Kidney glomerular epithelial cell (primary cell): ENCODE measurements at regions not wholly inside any gene's neighbourhood (a gene's known extent, or its start where the extent isn't known, plus 50 kb on each side); places are given as distances from the start of the nearest gene placed in this dataset.
A peak's percentile ranks its signal among the peaks of the same experiment; 100 is the strongest.

ENCODE experiments used
- DNase-seq: peaks from one replicate; lab custom pipeline; 2025; lab: John Stamatoyannopoulos, UW

- no peak for DNase-seq
Measured at GRCh38 chr2:220646424-220646823, 925.7 kb downstream of the EPHA4 start.

GRCh38 chr2:220648628-220649027 lies 923.5 kb downstream of the EPHA4 start:
- DNase-seq, result no peak

GRCh38 chr2:220653776-220654175 lies 918.3 kb downstream of the EPHA4 start:
- no peak for DNase-seq

GRCh38 chr2:220654322-220654721 lies 917.8 kb downstream of the EPHA4 start:
- no peak for DNase-seq

- DNase-seq, result no peak
Measured at GRCh38 chr2:220660277-220661145, 911.6 kb downstream of the EPHA4 start.

GRCh38 chr2:220662431-220662830 lies 909.7 kb downstream of the EPHA4 start:
- DNase-seq, result no peak

GRCh38 chr2:220663065-220663464 lies 909.0 kb downstream of the EPHA4 start:
- DNase-seq, result no peak

GRCh38 chr2:220664272-220665107 lies 907.6 kb downstream of the EPHA4 start:
- DNase-seq, result no peak

GRCh38 chr2:220665108-220665471 lies 907.0 kb downstream of the EPHA4 start:
- no peak for DNase-seq

GRCh38 chr2:220669324-220669723 lies 902.8 kb downstream of the EPHA4 start:
- no peak for DNase-seq

GRCh38 chr2:220670511-220670910 lies 901.6 kb downstream of the EPHA4 start:
- no peak for DNase-seq

- DNase-seq, result no peak
Measured at GRCh38 chr2:220673151-220673874, 898.8 kb downstream of the EPHA4 start.

- no peak for DNase-seq
Measured at GRCh38 chr2:220674033-220674432, 898.1 kb downstream of the EPHA4 start.

GRCh38 chr2:220676695-220677094 lies 895.4 kb downstream of the EPHA4 start:
- DNase-seq, result no peak

- DNase-seq, result no peak
Measured at GRCh38 chr2:220678943-220679342, 893.2 kb downstream of the EPHA4 start.

- DNase-seq, result no peak
Measured at GRCh38 chr2:220682616-220683015, 889.5 kb downstream of the EPHA4 start.

GRCh38 chr2:220684099-220684498 lies 888.0 kb downstream of the EPHA4 start:
- no peak for DNase-seq

- peak; percentile 53 for DNase-seq
Measured at GRCh38 chr2:220687231-220687843, 884.8 kb downstream of the EPHA4 start.

GRCh38 chr2:220695397-220696279 lies 876.5 kb downstream of the EPHA4 start:
- DNase-seq, result no peak

GRCh38 chr2:220696280-220696669 lies 875.8 kb downstream of the EPHA4 start:
- DNase-seq, result peak; percentile 9

GRCh38 chr2:220697011-220697410 lies 875.1 kb downstream of the EPHA4 start:
- DNase-seq, result no peak
